Thoracic aorta (tissue), 2 donors: ENCODE measurements at regions not wholly inside any gene's neighbourhood (a gene's known extent, or its start where the extent isn't known, plus 50 kb on each side); places are given as distances from the start of the nearest gene placed in this dataset.

Experiments
- ATAC-seq: fragments of 150-250 bp; one replicate; pipeline ENCODE4 v1.8.0; 2017; ENCODE audit warnings: low read depth; ENCODE audit not compliant: insufficient number of reproducible peaks, low FRiP score
- DNase-seq: peaks from one replicate; pipeline ENCODE4 v3.0.0-alpha.2; 2020; ENCODE audit warnings: low spot score
- H3K27ac ChIP-seq, 2 donors: fragments of 200-600 bp; sonication (generic); 1 replicate in 1 of 2; 2 replicates in 1 of 2; pipeline ENCODE4 v1.5.1; 2016; ENCODE audit warnings: mild to moderate bottlenecking in 2 of 2, moderate library complexity in 2 of 2
- H3K27me3 ChIP-seq: fragments of 200-600 bp; sonication (generic); replicated peaks from 2 replicates; pipeline ENCODE4 v1.6.0; 2016; ENCODE audit warnings: mild to moderate bottlenecking; ENCODE audit not compliant: insufficient read depth
- H3K36me3 ChIP-seq: fragments of 200-600 bp; sonication (generic); one replicate; pipeline ENCODE4 v1.5.1; 2016
- H3K4me1 ChIP-seq, 2 donors: fragments of 200-600 bp; sonication (generic); 1 replicate in 1 of 2; 2 replicates in 1 of 2; pipeline versions ENCODE4 v1.5.1 to v1.6.0; 2016; ENCODE audit warnings: low read depth in 2 of 2, mild to moderate bottlenecking in 1 of 2; ENCODE audit not compliant: control insufficient read depth in 1 of 2
- H3K4me3 ChIP-seq: fragments of 200-600 bp; sonication (generic); 2 replicates; pipeline ENCODE4 v1.5.1; 2016; ENCODE audit warnings: mild to moderate bottlenecking
- H3K9me3 ChIP-seq: fragments of 200-600 bp; sonication (generic); 2 replicates; pipeline ENCODE4 v1.5.1; 2016
- CTCF ChIP-seq: fragments of 200-600 bp; sonication (generic); IDR thresholded peaks from one replicate; pipeline ENCODE4 v1.5.1; 2019; ENCODE audit warnings: antibody characterized with exemption

GRCh38 chr13:83516781-83517180 lies 365.5 kb downstream of the SLITRK1 start:
- Histone ChIP-seq H3K9me3 (no peaks in the 10 kb centered on the region), H3K27ac (no peak overlapping the region), H3K36me3 (no peaks in the 10 kb centered on the region), H3K4me1 (no peaks in the 10 kb centered on the region), H3K4me3 (no peak overlapping the region), H3K27me3 (no peaks in the 10 kb centered on the region)
- no peak for TF ChIP-seq CTCF
- ATAC-seq (no peak), DNase-seq (no peak)

- Histone ChIP-seq H3K9me3 (no peaks in the 10 kb centered on the region), H3K36me3 (no peaks in the 10 kb centered on the region), H3K27ac (no peak overlapping the region), H3K4me3 (no peak overlapping the region), H3K27me3 (no peaks in the 10 kb centered on the region), H3K4me1 (no peaks in the 10 kb centered on the region)
- ATAC-seq (no peak), DNase-seq (no peak)
- TF ChIP-seq CTCF = no peak
These were observed 366.8 kb downstream of the SLITRK1 start for GRCh38 chr13:83515268-83516015.

GRCh38 chr13:83508771-83509301 lies 373.4 kb downstream of the SLITRK1 start:
- TF ChIP-seq CTCF = no peak
- H3K27ac ChIP-seq = no peak overlapping the region
- no peaks in the 10 kb centered on the region for H3K27me3 ChIP-seq
- no peaks in the 10 kb centered on the region for H3K9me3 ChIP-seq
- H3K4me1 ChIP-seq = peaks cover 3 to 5% of the 10 kb centered on the region in 2 donors
- DNase-seq (no peak), ATAC-seq (no peak)
- no peak overlapping the region for H3K4me3 ChIP-seq
- H3K36me3 ChIP-seq = no peaks in the 10 kb centered on the region

- TF ChIP-seq CTCF = no peak
- DNase-seq (no peak), ATAC-seq (no peak)
- Histone ChIP-seq H3K4me1 (no peaks in the 10 kb centered on the region), H3K4me3 (no peak overlapping the region), H3K27ac (no peak overlapping the region), H3K27me3 (no peaks in the 10 kb centered on the region), H3K36me3 (no peaks in the 10 kb centered on the region), H3K9me3 (no peaks in the 10 kb centered on the region)
These were observed 378.9 kb downstream of the SLITRK1 start for GRCh38 chr13:83503424-83503823.

GRCh38 chr13:83499286-83499685 lies 383.0 kb downstream of the SLITRK1 start:
- Histone ChIP-seq H3K9me3 (no peaks in the 10 kb centered on the region), H3K27me3 (no peaks in the 10 kb centered on the region), H3K27ac (no peak overlapping the region), H3K4me3 (no peak overlapping the region), H3K36me3 (no peaks in the 10 kb centered on the region), H3K4me1 (no peaks in the 10 kb centered on the region)
- no peak for DNase-seq
- ATAC-seq = no peak
- no peak for TF ChIP-seq CTCF
